ENCODE measurements at regions not wholly inside any gene's neighbourhood (a gene's known extent, or its start where the extent isn't known, plus 50 kb on each side); places are given as distances from the start of the nearest gene placed in this dataset.

DNA sequence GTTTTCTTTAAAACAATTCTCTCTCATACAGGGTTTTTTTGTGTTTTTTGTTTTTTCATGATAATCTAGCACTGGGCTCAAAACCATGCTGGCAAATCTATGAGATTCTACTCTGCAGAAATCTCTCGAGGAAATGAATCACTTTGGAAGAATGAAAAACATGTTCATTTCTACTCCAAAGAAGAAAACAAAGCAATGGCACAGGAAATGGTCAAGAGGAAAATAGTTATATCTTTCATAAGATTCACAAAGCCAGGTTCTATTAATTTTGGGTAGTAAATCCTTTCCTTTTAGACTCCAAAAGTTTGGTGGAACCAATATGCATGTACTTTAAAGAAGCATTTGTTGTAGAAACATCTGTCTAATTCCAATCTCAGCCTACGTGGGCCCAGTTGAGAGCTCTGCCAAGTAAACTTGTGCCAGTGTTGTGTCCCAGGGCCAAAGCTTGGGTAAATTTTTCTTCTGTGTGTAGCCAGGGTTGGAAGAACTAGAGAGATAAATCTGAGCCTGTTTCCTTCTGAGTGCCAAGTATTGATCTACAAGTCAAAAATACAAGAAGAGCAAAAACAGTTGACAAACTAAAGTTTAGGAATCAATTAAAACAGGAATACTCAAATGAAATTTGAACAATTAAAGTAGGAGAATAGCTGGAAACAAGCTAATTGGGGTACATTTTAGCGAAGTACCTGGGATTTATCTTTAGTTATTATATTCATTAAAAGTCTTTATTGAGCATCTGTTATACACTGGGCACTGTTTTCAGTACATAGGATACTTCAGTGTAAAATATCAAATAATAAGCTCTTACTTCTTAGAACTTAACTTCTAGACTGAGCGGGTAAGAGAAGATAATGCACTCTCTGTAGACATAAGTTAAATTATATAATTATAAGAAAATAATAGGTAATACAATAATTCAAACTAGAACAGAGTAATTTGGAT is 657.5 kb upstream of the NECTIN3 start:
- TF ChIP-seq CTCF (IDR thresholded peaks at IDR 0.05) (no peak), POLR2A (IDR thresholded peaks at IDR 0.05) (no peak)

Measured in Peyer's patch (tissue), 4 donors.